SW 1271 (cell line): ENCODE measurements at regions not wholly inside any gene's neighbourhood (a gene's known extent, or its start where the extent isn't known, plus 50 kb on each side); places are given as distances from the start of the nearest gene placed in this dataset.
A peak's percentile ranks its signal among the peaks of the same experiment; 100 is the strongest.
"Not testable (repeated sequence)": the region's sequence is repeated elsewhere in the genome, so short reads cannot be mapped to it uniquely, and the experiment has no call there.

Experiments used
- DNase-seq, 2 experiments: peaks; one replicate each; lab custom pipeline; 2025; lab: John Stamatoyannopoulos, UW

DNA sequence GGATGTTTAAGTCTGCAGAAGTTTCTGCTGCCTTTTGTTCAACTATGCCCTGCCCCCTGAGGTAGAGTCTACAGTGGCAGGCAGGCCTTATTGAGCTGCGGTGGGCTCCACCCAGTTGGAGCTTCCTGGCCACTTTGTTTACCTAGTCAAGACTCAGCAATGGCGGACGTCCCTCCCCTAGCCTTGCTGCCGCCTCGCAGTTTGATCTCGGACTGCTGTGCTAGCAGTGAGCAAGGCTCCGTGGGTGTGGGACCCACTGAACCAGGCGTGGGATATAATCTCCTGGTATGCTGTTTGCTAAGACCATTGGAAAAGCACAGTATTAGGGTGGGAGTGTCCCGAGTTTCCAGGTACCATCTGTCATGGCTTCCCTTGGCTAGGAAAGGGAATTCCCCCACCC, 79.4 kb upstream of the RPS6KA6 start:
- DNase-seq, result not testable (repeated sequence)

DNA sequence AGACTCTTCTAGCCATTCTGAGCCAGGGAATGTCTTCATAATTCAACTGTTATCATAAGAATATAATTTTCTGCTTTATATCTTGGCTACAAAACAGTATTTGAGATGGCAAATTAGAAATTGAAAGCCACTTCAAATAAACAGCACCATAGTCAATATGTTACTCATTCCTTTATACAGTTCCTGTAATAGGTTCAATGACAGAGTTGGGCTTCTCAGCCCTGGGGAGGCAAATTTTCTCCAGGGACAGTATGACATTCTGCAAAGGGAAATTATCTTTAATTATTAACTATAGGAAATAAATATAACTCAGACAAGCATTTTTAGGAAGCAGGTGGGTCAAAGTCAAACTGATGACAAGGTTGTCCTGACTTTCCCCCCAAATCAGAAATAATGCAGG, 71.9 kb upstream of the RPS6KA6 start:
- DNase-seq, result no peak

DNA sequence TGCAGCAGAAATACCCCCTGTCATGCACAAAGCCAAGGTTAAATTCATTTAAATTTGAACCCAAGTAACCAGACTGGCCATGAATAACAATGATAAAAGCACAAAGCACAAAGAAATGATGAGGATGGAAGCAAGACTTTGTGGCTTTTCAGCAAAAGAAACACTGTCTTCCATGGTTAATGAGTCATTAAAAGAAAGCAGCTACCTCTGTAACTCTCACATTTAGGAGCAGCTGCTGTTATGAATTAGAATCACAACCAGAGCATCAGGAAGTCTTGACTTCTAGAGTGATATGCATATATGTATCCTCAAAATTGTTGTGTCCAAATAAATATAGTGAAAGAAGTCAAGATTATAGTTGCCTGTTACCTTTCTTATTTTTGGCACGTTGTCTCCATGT, 70.7 kb upstream of the RPS6KA6 start:
- no peak for DNase-seq

DNA sequence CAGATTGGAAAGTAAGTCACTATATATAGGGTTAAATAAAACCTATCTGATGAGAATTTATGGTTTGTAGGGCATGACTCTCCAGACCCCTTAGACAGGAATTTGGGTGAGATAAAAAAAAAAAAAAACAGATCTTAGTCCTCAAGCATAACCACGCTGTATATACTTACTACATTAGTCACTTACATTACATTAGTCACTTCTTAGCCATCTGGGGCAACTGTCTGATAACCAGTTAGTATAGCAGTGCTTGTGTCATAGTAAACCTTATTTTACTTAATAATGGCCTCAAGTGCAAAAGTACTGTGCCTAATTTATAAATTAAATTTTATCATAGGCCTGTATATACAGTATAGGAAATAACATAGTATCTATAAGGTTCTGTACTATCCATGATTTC, 60.2 kb upstream of the RPS6KA6 start:
- DNase-seq, result peak in 1 of 2 experiments; percentile 0

GRCh38 chrX:84240848-84241565, 53.0 kb upstream of the RPS6KA6 start:
- no peak for DNase-seq
